22Rv1 (cell line): ENCODE measurements at regions not wholly inside any gene's neighbourhood (a gene's known extent, or its start where the extent isn't known, plus 50 kb on each side); places are given as distances from the start of the nearest gene placed in this dataset.

Source experiments
- H3K27ac ChIP-seq: fragments of 450-650 bp; 2 replicates; pipeline ENCODE4 v1.5.1; 2017
- ZFX ChIP-seq: fragments of 450-650 bp; IDR thresholded peaks from 2 replicates; pipeline ENCODE4 v1.6.1; 2017; ENCODE audit warnings: antibody characterized with exemption, borderline replicate concordance
- TF ChIP-seq, protein P1 (sequence below): fragments of 450-650 bp; IDR thresholded peaks from 2 replicates; pipeline ENCODE4 v1.5.1; 2017; ENCODE audit warnings: mild to moderate bottlenecking

DNA sequence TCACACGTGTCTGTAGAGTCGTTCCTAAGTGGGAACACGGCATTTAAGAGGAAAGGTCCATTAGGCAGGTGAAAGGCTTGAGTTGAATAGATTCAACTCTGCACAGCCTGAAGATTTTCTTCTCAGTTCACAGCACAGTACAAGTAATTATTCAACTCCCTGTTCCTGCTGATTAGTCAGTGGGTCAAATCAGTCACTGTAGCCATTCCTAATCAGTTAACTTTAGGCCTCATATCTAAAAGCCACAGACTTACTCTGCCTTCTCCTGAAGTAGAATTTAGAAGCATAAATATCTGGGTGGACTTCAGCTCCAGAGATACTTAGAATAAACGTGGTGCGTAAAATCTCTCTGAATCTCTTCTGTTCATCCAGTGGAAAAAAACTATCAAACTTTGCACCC lies 872.4 kb downstream of the C6orf118 start:
- TF ChIP-seq, protein P1, sequence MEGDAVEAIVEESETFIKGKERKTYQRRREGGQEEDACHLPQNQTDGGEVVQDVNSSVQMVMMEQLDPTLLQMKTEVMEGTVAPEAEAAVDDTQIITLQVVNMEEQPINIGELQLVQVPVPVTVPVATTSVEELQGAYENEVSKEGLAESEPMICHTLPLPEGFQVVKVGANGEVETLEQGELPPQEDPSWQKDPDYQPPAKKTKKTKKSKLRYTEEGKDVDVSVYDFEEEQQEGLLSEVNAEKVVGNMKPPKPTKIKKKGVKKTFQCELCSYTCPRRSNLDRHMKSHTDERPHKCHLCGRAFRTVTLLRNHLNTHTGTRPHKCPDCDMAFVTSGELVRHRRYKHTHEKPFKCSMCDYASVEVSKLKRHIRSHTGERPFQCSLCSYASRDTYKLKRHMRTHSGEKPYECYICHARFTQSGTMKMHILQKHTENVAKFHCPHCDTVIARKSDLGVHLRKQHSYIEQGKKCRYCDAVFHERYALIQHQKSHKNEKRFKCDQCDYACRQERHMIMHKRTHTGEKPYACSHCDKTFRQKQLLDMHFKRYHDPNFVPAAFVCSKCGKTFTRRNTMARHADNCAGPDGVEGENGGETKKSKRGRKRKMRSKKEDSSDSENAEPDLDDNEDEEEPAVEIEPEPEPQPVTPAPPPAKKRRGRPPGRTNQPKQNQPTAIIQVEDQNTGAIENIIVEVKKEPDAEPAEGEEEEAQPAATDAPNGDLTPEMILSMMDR: no peak
- no peak for TF ChIP-seq ZFX
- no peak overlapping the region for H3K27ac ChIP-seq

DNA sequence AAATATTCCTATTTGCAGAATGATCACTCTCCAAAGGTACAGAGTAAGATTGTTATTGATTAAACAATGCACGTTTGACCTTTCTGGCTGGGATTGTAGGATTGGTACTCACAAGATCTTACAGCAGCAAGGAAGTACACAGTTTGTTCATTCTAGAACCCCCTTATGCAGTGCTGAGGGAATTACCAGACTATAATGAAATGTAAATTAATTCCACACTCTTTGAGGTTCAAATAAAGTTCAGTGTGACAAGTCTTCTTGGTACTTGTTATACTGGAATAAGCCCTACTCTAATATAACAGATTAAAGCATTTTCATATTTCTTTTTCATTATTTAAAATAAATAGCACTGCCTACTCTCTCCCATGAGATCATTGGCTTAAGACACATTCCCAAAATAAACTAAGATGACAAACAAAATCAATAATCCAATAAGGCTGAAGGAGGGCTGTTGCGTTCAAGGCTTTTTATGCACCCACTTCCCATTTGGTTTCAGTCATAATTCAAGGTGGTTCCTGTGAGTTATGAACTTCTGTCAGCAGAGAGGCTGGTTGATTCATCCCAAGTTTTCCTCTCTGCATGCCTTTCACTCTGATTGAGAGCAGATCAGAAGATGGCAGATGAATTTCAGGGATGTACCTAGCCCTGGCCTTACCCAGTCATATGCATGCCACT lies 881.5 kb downstream of the C6orf118 start:
- no peak overlapping the region for H3K27ac ChIP-seq
- TF ChIP-seq ZFX: no peak
- TF ChIP-seq, protein P1: no peak

DNA sequence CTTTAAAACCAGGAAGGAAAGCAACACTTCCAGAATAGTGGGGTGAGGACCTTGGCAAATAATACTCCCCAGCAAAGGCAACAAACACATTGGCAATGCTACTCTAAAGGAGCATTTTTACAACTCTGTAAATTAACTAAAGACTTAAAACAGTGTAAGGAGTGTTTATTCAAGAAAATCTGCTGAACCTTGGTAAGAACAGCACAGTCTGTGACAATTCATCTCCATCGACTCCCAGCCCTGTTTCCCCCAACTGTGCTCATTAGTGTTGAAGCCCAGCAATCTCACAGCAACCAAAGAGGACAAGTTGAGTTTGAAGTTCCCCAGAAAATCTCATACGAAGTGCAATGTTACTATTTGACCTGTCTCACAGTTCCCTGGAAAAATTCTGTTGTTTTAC lies 884.9 kb downstream of the C6orf118 start:
- no peak for TF ChIP-seq ZFX
- TF ChIP-seq, protein P1: no peak
- no peak overlapping the region for H3K27ac ChIP-seq

DNA sequence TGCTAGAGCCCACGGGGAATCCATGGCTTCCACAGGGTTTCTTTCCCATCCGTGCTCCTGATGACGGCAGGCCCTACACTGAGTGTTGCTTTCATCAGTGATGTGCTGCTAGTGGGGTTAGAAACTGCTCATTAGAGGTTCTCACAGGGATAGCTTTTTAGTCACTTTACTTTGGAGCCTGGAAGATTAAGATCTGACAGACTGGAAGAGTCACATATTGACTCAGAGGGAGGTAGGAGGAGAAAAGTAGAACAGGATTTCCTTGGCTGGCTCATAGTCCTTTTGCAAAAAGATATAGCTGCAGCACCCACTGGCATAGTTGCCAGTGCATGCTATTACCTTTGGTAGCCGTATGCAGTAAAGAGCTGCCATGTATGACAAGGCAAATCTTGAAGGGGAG lies 890.3 kb downstream of the C6orf118 start:
- no peak overlapping the region for H3K27ac ChIP-seq
- TF ChIP-seq, protein P1: no peak
- no peak for TF ChIP-seq ZFX

DNA sequence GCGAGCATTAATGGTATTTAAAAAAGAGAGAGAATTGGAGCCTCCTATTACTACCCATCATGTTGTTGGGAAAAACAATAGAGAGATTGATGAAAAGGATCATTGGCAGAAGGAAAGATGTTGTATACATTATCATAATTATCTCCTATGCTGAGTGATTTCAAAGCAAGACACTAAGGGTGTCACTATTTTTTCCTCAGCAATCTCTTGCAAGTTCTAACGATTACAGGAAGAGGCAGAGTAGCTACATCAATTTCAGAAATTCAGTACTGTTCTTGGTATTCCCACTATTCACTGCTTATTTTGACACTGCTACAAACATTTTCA lies 891.2 kb downstream of the C6orf118 start:
- H3K27ac ChIP-seq: no peak overlapping the region
- no peak for TF ChIP-seq ZFX
- TF ChIP-seq, protein P1: no peak

DNA sequence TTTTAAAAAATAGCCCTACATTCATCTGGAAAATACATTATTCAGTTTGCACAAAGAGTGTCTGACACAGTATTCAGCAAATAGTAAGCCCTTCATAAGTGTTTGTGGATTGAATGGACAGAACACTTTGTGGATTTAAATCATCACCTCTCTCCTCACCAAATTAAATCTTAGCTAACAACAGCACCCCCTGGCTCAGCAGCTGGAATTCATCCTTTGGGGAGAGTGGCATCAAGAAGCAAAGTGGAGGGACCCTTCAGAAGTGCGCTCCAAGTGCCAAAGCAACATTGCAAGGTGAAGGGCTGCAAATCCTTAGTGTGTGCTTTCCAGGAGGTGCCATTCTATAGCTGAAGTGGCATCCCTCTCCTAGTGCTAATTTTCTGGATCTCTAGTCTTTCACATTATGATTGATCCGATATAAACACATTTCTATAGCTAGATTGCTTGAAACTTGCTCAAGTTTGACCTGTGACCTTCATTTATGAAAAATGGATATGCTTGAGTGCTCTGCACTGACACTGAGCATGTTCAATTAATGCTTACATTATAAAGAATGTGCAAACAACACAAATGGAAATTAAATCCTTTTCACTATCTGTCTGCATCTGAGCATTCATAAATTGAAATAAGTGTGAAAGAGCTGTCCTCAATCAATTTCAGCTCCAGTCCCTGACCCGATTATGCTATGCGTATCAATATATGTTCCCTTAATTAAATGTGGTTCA lies 891.7 kb downstream of the C6orf118 start:
- no peak overlapping the region for H3K27ac ChIP-seq
- no peak for TF ChIP-seq ZFX
- TF ChIP-seq, protein P1: no peak

DNA sequence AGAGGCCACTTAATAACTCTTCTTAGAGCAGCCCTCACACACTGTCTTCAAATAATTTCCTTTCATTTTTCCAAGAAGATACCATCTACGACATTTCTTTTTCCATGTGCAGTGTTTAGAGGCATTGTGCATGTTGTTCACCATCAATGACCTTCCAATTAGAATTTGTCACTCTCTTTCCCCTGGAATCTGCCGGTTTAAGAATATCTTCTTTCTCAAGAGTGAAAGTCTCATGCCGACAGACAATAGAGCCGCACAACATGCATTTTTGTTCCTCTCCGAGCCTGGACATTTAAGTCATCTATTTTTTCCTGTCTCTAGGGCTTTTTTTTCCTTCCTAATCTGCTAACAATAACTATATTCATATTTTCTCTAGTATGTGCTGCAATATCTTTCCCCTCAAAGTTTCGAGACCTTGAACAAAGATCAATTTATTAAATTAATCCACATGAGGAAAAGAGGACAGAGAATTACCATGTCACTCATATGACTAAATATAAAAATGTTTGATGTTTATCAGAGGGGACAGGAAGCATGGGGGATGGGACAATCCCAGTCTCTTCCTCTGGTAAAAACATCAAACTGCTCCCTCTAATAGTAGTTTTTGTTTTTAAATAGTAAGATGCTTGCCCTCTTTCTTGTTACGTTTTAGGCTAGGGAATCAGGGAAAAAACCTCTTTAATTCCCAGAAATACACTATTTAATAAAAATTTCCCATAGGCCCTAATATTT lies 893.4 kb downstream of the C6orf118 start:
- TF ChIP-seq ZFX: no peak
- TF ChIP-seq, protein P1: no peak

More for the DNA sequence above, 893.4 kb downstream of the C6orf118 start:
- H3K27ac ChIP-seq: no peak overlapping the region
